Caco-2 (cell line): ENCODE measurements at regions not wholly inside any gene's neighbourhood (a gene's known extent, or its start where the extent isn't known, plus 50 kb on each side); places are given as distances from the start of the nearest gene placed in this dataset.

Experiments
- BruUV-seq: library from RNA; stranded (reverse); fragments of 400-500 nt; replicated peaks from 2 replicates; lab custom pipeline; 2021; lab: Mats Ljungman, UMichigan
- CTCF ChIA-PET: fragments of 300-600 bp; sonication (Branson Sonifier 250); formaldehyde crosslinking; loops from one replicate; lab custom pipeline; 2022; ENCODE audit warnings: antibody characterized with exemption; lab: Charles Lee
- POLR2A ChIA-PET: fragments of 300-600 bp; sonication (Branson Sonifier 250); formaldehyde crosslinking; loops from one replicate; lab custom pipeline; 2022; ENCODE audit warnings: antibody characterized with exemption; lab: Charles Lee
- DNase-seq, 2 experiments: peaks; one replicate each; pipeline versions ENCODE4 v3.0.0 to v3.0.0-alpha.2; 2020 to 2022
- H3K27me3 ChIP-seq: replicated peaks from 2 replicates; pipeline ENCODE4 v1.6.0; 2011; ENCODE audit warnings: low read length; ENCODE audit not compliant: control insufficient read depth, insufficient read depth
- H3K36me3 ChIP-seq: 2 replicates; pipeline ENCODE4 v1.5.1; 2011; ENCODE audit warnings: low read length; ENCODE audit not compliant: control insufficient read depth, insufficient read depth
- H3K4me1 ChIP-seq: fragments of 250-450 bp; sonication (Bioruptor Pico); 2 replicates; pipeline ENCODE4 v1.5.1; 2020; ENCODE audit warnings: mild to moderate bottlenecking
- H3K4me3 ChIP-seq: 2 replicates; pipeline ENCODE4 v1.5.1; 2011; ENCODE audit warnings: low read depth, mild to moderate bottlenecking, control low read depth, low read length
- H3K9me3 ChIP-seq: fragments of 250-450 bp; sonication (Bioruptor Pico); 2 replicates; pipeline ENCODE4 v1.5.1; 2020; ENCODE audit warnings: mild to moderate bottlenecking, moderate library complexity
- H3K27ac Mint-ChIP-seq: one replicate; pipeline ENCODE4 v1.8.0; 2022; ENCODE audit warnings: mixed read lengths; ENCODE audit not compliant: unreplicated experiment
- H3K27me3 Mint-ChIP-seq: one replicate; pipeline ENCODE4 v1.8.0; 2022; ENCODE audit warnings: mixed read lengths; ENCODE audit not compliant: insufficient read depth, unreplicated experiment
- H3K36me3 Mint-ChIP-seq: one replicate; pipeline ENCODE4 v1.8.0; 2022; ENCODE audit warnings: mild to moderate bottlenecking, mixed read lengths; ENCODE audit not compliant: insufficient read depth, unreplicated experiment
- H3K4me1 Mint-ChIP-seq: one replicate; pipeline ENCODE4 v1.8.0; 2022; ENCODE audit warnings: low read depth, mixed read lengths; ENCODE audit not compliant: unreplicated experiment
- H3K4me3 Mint-ChIP-seq: one replicate; pipeline ENCODE4 v1.8.0; 2022; ENCODE audit warnings: mild to moderate bottlenecking, moderate library complexity, mixed read lengths; ENCODE audit not compliant: unreplicated experiment
- H3K9me3 Mint-ChIP-seq: one replicate; pipeline ENCODE4 v1.8.0; 2022; ENCODE audit warnings: mixed read lengths; ENCODE audit not compliant: unreplicated experiment
- CTCF ChIP-seq, 2 experiments: fragments of 200-600 bp in 1 of 2; IDR thresholded peaks; 1 replicate in 1 of 2; 2 replicates in 1 of 2; pipeline versions ENCODE4 v1.5.1 to v1.8.0; 2011 to 2022; ENCODE audit warnings: antibody characterized with exemption in 1 of 2, control low read depth in 1 of 2, inconsistent platforms in 1 of 2, low read depth in 1 of 2, low read length in 1 of 2, mild to moderate bottlenecking in 1 of 2, moderate library complexity in 1 of 2; ENCODE audit not compliant: insufficient read depth in 1 of 2, severe bottlenecking in 1 of 2, unreplicated experiment in 1 of 2
- intact Hi-C: fragments of 100-400 bp; cut with micrococcal nuclease; formaldehyde crosslinking; loops from one replicate; pipeline ENCODE4 v1.10.0; 2022; ENCODE audit not compliant: unreplicated experiment

GRCh38 chr15:67899596-67900283, 59.9 kb upstream of the RNU6-1 start:
- TF ChIP-seq CTCF (IDR thresholded peaks at IDR 0.05; ENCODE audit: insufficient read depth in 1 of 2, low read depth in 1 of 2, low read length in 1 of 2, severe bottlenecking in 1 of 2, unreplicated experiment in 1 of 2), result no peak
- peaks cover 10% of the 10 kb centered on the region for H3K4me1 ChIP-seq
- Mint-ChIP-seq H3K4me1 (peaks cover 7% of the 10 kb centered on the region), H3K9me3 (peaks cover 16% of the 10 kb centered on the region), H3K27ac (no peak overlapping the region), H3K4me3 (no peak overlapping the region), H3K36me3 (no peaks in the 10 kb centered on the region), H3K27me3 (no peaks in the 10 kb centered on the region)
- intact Hi-C loops, result no loop called here
- no peaks in the 10 kb centered on the region for H3K27me3 ChIP-seq
- BruUV-seq, result no TSS peak
- ChIA-PET CTCF (no interaction called here), POLR2A (no interaction called here)
- H3K9me3 ChIP-seq, result peaks cover 9% of the 10 kb centered on the region
- H3K4me3 ChIP-seq, result no peak overlapping the region
- DNase-seq, result no peak
- H3K36me3 ChIP-seq, result no peaks in the 10 kb centered on the region

GRCh38 chr15:67900621-67901147, 60.8 kb upstream of the RNU6-1 start:
- CTCF ChIA-PET, result no interaction called here
- no peaks in the 10 kb centered on the region for H3K27me3 Mint-ChIP-seq

GRCh38 chr15:67901922-67902321, 62.1 kb upstream of the RNU6-1 start:
- no peak for DNase-seq
- TF ChIP-seq CTCF (IDR thresholded peaks at IDR 0.05; ENCODE audit: insufficient read depth in 1 of 2, low read depth in 1 of 2, low read length in 1 of 2, severe bottlenecking in 1 of 2, unreplicated experiment in 1 of 2), result no peak
- H3K27me3 ChIP-seq, result no peaks in the 10 kb centered on the region
- intact Hi-C loops, result no loop called here
- no peaks in the 10 kb centered on the region for H3K9me3 ChIP-seq
- peaks cover 20% of the 10 kb centered on the region for H3K9me3 Mint-ChIP-seq
- H3K36me3 Mint-ChIP-seq, result no peaks in the 10 kb centered on the region
- no TSS peak for BruUV-seq
- ChIA-PET CTCF (no interaction called here), POLR2A (no interaction called here)
- H3K27ac Mint-ChIP-seq, result no peak overlapping the region
- no peak overlapping the region for H3K4me3 Mint-ChIP-seq
- H3K4me3 ChIP-seq, result no peak overlapping the region
- H3K4me1 Mint-ChIP-seq, result peaks cover 10% of the 10 kb centered on the region
- H3K27me3 Mint-ChIP-seq, result no peaks in the 10 kb centered on the region
- no peaks in the 10 kb centered on the region for H3K36me3 ChIP-seq
- peaks cover 10% of the 10 kb centered on the region for H3K4me1 ChIP-seq

More at GRCh38 chr15:67900621-67901147, 60.8 kb upstream of the RNU6-1 start:
- POLR2A ChIA-PET, result no interaction called here
- Mint-ChIP-seq H3K9me3 (peaks cover 22% of the 10 kb centered on the region), H3K27ac (no peak overlapping the region), H3K36me3 (no peaks in the 10 kb centered on the region), H3K4me3 (no peak overlapping the region), H3K4me1 (peaks cover 10% of the 10 kb centered on the region)
- intact Hi-C loops, result no loop called here
- Histone ChIP-seq H3K4me1 (peaks cover 10% of the 10 kb centered on the region), H3K36me3 (no peaks in the 10 kb centered on the region), H3K9me3 (peaks cover 4% of the 10 kb centered on the region; the same call in 1 of the 2 replicates), H3K27me3 (no peaks in the 10 kb centered on the region), H3K4me3 (no peak overlapping the region)
- no peak for TF ChIP-seq CTCF (IDR thresholded peaks at IDR 0.05; ENCODE audit: insufficient read depth in 1 of 2, low read depth in 1 of 2, low read length in 1 of 2, severe bottlenecking in 1 of 2, unreplicated experiment in 1 of 2)
- DNase-seq, result no peak
- no TSS peak for BruUV-seq
